ENCODE measurements at regions not wholly inside any gene's neighbourhood (a gene's known extent, or its start where the extent isn't known, plus 50 kb on each side); places are given as distances from the start of the nearest gene placed in this dataset.

- no peak for DNase-seq
Observed at GRCh38 chr3:74124782-74125181, 489.7 kb downstream of the CNTN3 start.

DNA sequence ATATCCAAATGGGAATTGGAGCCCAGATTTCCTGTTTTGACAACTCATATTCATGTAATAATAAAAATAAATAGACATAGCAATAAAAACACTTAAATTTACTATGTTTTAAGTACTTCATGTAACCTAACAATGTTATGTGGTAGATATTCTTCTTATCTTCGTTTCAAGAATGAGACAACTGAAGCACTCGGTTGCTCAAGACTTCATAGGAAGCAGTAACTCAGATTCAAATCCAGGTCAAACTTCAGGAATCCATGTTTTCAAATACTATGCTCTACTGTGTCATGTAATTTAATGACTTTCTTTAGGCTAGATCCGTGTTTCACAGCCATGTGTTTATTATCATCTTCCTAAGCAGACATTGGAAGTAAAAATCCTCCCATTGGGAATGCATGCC is 492.2 kb downstream of the CNTN3 start:
- no peak for DNase-seq

GRCh38 chr3:74121761-74122160 is 492.7 kb downstream of the CNTN3 start:
- DNase-seq: no peak

- no peak for DNase-seq
Observed at GRCh38 chr3:74119221-74119620, 494.5 kb upstream of the PDZRN3 start.

DNA sequence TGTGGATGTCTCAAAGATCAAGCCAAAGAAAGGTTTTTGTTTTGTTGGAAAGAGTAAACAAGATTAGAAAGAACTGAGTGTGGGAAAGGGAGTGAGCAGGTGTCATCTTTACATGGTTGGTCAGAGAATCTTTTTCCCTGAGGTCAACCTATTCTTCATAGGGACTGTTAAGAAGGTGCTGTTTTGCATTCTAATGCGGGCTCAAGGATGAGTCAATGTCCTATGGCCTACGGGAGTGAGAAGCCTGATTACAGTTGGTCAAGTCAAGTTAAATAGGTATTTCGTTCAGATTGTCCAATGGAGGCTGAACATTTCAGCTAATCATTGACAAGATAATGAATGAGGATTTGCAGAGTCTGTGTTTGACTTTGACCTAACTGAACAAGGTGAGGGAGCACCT is 491.2 kb upstream of the PDZRN3 start:
- DNase-seq: no peak

GRCh38 chr3:74107451-74107850 is 482.7 kb upstream of the PDZRN3 start:
- DNase-seq: no peak

GRCh38 chr3:74106925-74107324 is 482.2 kb upstream of the PDZRN3 start:
- DNase-seq: no peak

- no peak for DNase-seq
Observed at GRCh38 chr3:74091204-74091603, 466.5 kb upstream of the PDZRN3 start.

DNA sequence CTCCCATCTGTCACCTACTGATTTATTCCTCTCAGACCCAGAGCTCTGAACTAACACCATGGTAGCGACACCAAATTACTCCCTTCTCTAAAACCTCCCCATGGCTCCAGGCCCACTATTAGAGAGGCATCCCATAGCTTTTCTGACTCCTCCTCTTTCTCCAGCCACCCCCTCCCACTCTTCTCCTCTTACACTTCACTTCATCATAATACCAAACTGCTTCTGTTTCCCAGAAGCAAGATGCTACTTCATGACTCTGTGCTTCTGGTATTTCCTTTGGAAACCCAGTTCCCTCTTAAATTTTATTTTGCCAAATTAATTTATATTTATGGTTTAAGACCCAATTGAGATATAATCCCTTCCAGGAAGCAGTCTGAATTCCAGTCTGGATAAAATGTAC is 465.1 kb upstream of the PDZRN3 start:
- no peak for DNase-seq

GRCh38 chr3:74080056-74080461 is 455.3 kb upstream of the PDZRN3 start:
- no peak for DNase-seq

- no peak for DNase-seq
Observed at GRCh38 chr3:74075241-74075640, 450.5 kb upstream of the PDZRN3 start.

- no peak for DNase-seq
Observed at GRCh38 chr3:74074700-74075099, 450.0 kb upstream of the PDZRN3 start.

GRCh38 chr3:74067296-74067695 is 442.6 kb upstream of the PDZRN3 start:
- no peak for DNase-seq

DNA sequence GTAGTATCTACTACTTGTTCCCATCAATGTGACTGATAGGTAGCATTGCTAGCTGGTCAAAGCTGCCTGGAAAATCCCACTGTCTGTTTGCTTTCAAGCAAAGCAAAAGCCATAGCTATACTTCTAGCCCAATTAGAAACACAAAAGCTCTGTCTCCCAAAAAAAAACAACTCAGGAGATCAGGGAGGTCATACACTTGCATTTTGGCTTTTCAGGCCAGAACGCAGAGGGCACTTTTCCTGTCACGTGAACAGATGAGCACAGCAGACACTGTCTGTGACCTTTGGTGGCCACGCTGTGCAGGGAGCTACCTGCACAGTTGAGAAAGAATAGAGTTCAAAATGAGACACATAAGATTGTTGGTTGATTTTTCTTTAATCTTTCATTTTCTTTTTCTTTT is 441.7 kb upstream of the PDZRN3 start:
- DNase-seq: no peak

- DNase-seq: peak; percentile 2
Observed at GRCh38 chr3:74059923-74060600, 435.3 kb upstream of the PDZRN3 start.

- no peak for DNase-seq
Observed at GRCh38 chr3:74059301-74059922, 434.7 kb upstream of the PDZRN3 start.

GRCh38 chr3:74057169-74057568 is 432.4 kb upstream of the PDZRN3 start:
- DNase-seq: no peak

- no peak for DNase-seq
Observed at GRCh38 chr3:74055061-74055460, 430.3 kb upstream of the PDZRN3 start.

- DNase-seq: no peak
Observed at GRCh38 chr3:74054566-74054965, 429.8 kb upstream of the PDZRN3 start.

GRCh38 chr3:74053970-74054516 is 429.3 kb upstream of the PDZRN3 start:
- DNase-seq: no peak

DNA sequence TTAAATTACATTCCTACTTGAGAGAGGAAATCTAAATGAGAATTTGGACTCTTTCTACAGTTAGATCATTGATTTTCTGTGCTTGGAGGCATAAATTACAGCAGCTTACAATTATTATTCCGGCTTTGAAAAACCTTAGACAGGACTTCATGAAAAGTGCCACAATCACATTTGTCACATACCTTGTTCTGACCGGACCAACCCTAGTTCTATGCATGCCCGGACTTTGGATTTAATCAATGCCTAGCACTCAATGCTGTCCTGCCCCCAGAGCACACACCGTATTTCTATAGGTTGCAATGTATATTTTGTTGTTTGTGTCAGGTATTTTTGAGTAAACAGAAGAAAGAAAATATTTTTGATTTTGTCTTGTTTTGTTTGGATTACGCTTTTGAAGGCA is 424.7 kb upstream of the PDZRN3 start:
- no peak for DNase-seq

GRCh38 chr3:74048699-74049098 is 424.0 kb upstream of the PDZRN3 start:
- DNase-seq: no peak

DNA sequence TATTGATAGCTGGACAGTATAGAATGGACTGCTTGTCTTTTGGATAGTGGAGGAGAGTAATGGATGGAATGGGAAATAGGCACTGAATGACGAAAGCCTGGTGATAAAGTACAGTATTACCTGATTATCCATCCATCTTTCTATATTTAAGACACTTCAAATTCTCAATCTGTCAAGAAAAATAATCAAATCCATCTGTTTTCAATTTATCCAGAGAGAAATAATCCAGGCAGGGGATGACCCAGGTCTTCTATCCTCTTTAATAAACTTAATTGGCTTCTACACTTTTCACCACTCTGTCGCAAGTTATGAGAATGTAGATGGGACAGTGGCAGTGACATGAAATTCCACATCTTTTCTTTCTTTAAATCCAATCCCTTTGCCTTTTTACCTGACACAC is 420.3 kb upstream of the PDZRN3 start:
- no peak for DNase-seq

DNA sequence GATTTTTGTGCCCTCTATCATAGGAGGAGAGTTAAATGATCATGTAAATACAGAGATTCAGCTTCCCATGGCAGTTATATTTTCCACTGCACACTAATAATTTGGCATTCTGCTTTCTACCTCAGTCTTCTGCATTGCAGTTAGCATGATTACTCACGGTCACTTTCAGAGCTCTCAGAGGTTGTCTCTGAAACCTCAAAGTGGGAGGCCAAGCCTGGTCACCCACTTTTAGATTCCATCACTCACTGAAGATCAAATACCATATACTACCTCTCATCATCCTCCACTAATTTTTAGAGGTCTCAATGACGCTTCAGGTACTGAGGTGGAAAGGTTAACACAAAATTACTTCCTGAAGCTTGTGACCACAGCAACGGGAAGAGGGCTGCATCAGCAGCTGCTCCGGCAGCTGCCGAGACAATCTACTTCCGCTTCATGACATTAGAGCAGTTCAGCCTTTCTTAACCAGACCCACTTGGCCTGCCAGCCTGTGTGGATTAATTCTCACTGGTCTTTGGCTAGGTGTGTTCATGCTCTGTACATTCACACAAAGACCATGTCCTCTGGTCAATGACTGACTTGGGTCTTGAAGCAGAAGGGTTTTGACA is 416.4 kb upstream of the PDZRN3 start:
- DNase-seq: no peak
